ENCODE measurements at regions not wholly inside any gene's neighbourhood (a gene's known extent, or its start where the extent isn't known, plus 50 kb on each side); places are given as distances from the start of the nearest gene placed in this dataset.

DNA sequence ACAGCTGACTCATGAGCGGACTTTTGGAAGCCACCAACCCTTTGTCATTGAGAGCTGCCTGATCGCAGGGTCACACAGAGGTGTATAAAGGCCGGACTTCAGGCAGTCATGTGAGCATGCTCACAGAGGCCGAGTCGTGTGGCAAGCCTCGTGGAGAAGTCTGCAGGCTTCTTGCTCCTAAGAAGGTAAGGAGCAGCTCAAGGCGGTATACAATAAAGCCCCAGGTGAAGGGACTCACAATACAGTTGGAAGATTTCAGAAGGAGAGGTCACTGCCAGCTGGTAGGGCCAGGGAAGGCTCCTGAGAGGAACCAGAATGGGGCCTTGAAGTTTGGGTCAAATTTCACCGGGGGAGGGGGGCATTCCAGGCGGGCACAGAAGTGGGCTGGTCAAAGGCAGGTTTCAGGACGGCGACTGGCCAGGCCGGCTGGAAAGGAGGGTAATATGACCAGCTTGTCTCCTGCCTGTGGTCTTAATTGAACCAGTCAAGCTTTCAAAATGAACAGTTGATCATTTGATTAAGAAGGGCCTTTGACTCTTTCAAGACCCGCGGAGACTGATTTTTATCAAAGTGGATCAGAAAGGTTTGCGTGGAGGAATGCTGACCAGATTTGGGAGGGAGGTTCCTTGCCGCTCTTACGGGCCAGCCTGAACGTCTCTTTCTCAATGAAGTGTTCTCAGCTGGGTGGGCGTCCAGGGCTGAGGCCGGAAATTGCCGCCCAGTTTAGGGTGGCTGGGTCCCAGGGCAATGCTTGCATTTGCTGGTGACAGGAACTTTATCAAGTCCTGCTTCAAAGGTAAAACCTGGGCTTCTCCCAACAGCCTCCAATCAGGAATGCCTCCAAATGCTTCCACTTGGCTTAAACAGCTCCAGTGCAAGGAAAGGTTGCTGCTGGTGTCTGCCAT is 178.6 kb downstream of the EMX2 start:
- DNase-seq = no peak

DNA sequence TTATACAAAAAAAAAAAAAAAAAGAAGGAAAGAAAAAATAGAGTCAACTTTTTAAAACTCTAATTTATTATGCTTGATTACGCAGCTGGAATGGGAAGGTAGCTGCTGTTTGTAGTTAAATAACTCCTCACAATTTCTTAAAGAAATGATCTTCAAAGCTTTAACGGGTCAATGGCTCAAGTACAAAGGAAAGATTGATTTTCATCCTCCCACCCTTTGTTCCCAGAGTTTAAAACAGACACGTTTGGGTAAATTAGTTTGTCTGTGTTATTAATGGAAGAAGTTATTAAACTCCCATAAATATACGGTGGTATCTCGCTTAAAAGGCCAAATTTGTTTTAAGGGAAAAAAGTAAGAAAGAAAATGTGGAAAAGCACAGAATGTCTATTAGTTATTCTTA is 179.3 kb downstream of the EMX2 start:
- DNase-seq = no peak

DNA sequence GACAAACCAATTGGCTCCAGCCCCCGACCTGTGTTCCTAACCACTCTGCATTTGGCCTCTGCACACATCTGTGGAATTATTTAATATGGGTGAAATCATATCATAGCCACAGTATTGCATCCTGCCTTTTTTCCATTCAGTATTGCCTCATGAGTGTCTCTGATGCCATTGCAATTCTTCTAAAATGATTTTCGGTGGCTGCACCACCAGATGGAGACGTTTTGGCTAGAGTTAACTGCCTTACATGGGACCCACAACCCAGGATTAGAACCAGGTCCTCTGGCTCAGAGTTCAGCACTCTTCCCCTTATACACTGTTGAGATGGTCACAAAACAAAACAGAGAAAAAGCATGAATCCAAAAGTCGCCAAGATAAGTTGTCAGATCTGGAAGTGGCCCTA is 180.8 kb downstream of the EMX2 start:
- no peak for DNase-seq

DNA sequence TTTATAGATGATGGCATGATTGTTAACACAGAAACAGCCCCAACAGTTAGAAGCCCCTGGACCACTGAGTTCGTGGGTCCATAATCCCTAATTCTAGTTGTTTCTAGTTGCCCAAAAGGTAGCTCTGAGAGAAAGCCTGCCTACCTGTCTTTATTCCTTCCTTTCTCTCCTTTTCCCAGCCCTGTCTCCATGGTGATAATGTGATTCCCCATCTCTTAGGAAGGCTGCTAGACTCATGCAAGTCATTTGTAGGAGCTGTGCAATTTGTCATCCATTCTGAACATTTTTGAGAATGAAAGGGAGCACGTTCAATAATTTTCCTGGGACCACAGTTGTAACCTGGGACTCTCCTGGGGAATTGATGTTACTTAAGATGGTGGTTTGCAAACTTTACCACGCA is 183.4 kb downstream of the EMX2 start:
- no peak for DNase-seq

DNA sequence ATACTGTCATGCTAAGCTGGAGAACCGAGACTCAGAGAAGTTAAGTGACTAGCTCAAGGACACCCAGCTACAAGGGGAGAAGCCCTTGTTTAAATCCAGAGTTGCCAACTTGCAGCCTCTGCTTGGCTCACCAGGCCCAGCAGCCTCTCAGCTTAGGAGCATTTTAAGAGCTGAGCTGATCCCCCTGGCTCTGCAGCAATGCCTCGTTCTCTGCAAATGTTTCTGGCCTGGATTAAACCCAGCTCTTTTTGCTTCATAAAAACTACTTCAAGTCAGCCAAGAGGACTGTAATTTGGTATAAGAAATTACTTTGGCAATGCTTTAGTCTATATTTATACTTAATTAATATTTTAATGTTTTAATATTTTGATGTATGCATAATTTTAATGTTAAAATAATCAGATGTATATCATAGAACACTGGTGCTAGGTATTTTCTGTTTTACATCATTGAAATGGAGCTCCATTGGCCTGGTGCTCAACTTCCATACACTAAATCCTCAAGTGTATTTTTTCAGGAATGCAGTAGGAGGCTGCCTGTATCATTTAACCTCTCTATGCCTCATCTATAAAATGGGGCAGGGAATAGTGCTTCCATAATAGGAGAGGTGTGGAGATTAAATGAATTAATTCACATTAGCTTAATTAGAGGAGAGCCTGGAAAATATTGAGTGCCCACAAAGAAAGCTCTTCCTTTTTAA is 184.2 kb downstream of the EMX2 start:
- no peak for DNase-seq

DNA sequence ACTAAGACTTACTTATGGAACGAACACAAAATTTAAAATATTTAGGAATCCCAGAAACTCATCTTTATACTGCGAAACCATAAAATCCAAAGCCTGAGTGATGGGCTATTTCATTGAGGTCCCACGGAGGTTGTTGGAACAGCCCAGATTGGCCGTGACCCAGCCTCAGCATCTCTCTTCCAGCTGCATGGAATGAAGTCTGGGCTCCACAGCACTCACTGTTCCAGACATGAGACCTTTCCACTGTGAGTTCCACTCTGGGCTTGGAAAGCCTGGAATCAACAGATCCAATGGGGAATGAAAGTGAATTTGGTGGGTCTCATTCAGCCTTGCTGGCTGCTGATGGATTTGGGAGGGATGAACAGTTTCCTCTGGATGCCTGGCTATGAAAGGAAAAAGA is 184.9 kb downstream of the EMX2 start:
- DNase-seq = no peak

DNA sequence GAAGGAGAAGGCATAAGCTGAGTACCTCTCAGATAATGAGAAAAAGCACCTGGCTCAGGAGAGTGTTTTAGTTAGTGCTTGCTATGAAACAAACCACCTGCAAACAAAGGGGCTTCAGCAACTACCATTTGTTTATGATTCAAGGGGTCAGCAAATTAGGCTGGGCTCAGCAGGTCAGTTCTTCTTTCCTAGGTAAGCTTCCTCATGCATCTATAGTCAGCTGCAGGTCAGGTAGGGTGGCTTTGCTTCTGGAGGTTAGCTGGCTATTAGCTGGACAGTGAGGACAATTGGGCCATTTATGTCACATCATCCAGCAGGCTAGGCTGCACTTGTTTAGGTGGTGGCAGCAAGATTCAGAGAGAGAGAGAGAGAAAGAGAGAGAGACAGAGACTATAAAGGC is 185.5 kb downstream of the EMX2 start:
- DNase-seq = no peak

DNA sequence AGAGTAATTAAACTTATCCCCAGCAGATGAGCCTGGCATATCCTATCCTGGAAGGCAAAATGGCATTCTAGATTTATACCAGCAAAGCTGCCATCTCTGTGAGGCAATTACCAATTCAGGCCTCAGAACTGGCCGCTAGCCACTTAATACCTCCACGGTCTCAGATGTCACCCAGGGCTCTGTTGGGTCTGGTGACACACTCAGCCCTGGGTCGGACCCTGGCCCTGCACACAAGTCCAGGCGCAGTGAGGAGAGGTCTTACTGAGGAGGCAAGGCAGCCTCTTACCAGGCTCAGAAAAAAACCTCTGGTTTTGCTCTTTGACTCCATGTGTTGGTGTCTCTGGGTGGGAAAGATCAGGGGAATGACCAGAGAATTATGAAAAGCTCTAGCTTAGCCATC is 186.6 kb downstream of the EMX2 start:
- no peak for DNase-seq

DNA sequence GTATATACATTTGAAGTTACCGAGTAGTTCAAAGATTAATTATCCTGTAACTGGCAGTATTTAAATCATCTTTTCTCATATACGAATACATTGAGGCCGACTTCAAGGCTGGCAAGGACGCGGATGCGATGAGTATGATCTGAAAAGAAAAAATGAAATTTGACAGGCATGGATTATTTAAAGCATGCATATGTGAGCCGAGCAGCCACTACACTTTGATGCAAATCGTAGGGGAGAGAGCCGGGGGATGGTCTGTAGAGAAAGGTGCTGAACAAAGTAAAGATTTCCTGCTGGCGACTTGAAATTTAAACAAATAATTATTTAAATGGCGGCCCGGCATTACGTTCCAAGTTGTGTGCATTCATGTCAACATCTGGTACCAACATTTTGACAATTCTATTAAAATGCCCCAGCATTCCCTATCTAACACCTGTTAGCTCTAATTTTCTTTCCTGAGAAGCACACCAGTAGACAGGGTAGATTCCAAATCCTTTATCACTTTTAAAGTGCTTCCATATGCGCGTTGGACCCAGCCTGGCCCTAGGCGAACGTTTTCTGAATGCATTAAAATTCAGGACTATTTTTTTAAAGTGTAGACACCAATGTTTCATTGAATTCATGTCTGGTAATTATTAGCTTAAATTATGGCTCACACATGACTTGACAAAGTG is 188.7 kb downstream of the EMX2 start:
- no peak for DNase-seq

DNA sequence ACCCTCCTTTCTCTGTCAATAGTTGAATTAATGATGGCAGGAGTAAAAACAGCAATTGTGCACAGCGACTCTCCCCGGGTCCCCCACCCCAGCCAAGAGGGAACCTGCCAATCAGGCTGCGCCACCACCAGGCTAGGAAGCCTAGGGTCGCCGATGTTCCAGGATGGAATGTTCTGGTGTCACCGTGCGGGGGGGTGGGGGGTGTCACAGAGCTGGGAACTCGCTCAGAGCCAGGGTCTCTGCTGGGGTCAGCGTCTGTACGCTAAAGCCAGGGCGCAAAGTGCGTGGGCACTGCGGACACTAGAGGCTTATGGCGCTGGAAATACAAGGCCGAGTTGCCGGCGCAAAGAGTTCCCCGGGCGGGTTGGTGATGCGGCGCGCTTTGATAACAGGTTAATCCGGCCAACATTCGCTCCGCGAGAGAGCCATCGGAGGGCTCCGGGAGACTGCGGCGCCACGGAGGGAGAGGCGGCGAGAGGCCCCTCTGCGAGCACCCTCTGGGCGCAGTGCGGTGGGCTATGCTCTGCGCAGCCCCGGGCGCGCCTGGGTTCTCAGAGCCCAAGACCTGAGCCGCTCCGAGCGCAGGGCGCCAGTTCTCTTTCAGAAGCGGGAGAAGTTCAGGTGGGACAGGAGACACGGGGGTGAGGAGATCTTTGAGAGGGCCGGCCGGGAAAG is 192.3 kb downstream of the EMX2 start:
- DNase-seq = no peak

DNA sequence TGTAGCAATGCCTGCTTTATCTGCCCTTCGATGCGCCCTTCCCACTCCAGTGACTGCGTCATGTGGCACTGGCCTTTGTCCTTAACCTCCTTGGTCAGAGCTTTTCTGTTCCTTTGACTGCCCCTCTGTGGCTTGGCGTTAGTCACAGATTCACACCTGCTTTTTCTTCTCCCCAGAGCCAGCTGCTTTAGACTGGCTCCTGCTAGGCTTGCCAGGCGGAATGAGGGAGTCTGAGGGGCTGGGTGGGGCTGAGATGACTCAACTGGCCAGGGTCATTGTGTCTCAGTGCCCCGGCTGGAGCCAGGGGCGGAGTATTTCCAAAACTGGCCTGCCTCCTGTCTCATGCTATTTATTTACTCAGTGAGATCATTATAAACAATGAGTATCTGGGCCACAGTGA is 194.1 kb downstream of the EMX2 start:
- no peak for DNase-seq

DNA sequence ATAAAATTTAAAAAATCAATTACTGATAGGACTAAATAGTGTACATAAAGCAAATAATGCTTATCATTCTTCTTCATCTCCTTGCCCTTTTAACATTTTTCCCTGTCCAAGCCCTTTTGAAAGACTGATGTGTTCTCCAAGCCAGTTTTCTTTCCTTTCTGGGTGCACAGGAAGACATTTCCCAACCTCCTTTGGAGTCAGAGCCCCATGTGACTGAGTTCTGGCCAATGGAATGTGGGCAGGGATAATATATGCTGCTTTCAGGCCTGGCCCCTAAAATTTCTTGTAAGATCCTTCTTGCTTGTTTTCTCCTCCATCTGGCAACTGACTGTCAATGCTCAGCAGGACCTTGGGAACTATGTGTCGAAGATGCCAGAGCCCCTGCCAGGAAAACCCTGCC is 197.5 kb downstream of the EMX2 start:
- DNase-seq = no peak

DNA sequence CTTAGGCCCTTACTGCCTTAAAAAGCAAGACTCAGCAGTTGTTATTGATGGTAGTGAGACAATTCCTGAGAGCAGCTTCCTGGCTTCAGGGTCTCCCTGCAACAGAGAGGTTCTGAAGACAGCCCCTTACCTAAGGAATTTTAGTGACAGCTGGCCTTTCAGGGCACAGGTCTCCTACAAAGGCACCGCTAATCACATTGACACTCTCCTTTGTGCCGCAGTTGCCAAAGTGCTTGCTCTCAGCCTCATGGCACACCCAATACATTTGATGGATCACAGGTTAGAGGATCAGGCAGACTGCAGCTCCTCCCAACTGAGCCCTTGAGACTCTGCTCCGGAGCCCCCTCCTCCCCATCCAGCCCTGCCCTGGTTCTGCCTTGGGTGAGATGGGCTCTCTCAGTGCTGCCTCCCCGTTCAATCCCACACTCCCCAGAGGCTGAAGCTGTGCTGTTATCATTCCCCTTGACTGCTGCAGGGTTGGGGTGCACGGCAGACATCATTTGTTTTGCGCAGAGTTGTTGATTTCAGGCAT is 198.2 kb downstream of the EMX2 start:
- DNase-seq = no peak

DNA sequence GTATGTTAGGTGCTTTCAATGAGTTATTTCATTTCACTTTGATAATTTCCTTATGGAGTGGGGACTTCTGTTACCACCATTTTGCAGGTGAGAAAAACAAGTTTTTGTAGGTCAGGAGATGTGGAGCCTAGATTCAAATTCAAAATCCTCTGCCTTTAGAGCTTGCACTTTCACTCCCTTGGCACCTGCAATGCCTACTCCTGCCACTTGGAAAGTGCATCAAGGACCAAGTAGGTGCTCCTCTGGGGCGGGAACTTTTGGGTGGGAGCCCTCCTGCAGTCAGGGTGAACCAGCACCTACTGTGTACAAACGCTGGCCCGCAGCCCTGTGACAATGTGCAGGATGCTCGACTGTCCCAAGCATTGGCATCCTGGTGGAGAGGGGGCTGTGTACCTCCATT is 199.0 kb downstream of the EMX2 start:
- DNase-seq = no peak

DNA sequence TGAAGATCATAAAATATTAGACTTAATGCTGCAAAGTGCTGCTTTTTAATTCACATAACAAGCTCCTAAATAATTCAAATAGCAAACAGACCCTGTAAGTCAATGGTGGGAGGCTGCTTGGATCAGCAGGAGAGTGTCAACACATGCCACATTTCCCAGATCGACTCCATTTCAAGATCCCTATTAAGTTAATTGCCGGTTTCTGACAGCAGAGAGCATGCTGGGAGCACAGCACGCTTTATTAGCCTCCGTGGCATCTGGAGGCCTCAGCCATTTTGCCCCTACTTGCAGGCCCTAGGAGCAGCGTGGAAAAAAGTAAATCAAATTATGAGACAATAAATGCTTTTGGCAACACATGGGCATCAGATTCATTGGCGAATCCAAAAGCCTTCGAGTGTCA is 201.0 kb downstream of the EMX2 start:
- DNase-seq = no peak

DNA sequence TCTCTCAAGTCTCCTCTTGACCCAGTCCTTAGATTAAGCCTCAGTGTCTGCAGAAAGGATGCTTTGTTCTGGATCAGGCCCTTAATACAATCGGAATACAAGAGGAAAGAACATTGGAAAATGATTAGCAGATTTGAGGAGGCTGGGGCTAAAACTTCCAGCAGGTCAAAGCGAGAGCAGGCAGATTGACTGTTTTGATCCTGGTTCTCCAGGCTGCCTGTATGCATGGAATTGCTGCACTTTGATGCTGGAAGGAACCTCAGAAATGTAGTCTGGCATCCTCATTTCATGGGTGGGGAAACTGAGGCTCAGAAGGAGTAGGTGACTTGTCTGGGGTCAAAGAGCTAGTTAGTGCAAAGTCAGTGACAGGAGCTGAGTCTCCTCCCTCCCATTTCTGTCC is 202.8 kb downstream of the EMX2 start:
- no peak for DNase-seq

DNA sequence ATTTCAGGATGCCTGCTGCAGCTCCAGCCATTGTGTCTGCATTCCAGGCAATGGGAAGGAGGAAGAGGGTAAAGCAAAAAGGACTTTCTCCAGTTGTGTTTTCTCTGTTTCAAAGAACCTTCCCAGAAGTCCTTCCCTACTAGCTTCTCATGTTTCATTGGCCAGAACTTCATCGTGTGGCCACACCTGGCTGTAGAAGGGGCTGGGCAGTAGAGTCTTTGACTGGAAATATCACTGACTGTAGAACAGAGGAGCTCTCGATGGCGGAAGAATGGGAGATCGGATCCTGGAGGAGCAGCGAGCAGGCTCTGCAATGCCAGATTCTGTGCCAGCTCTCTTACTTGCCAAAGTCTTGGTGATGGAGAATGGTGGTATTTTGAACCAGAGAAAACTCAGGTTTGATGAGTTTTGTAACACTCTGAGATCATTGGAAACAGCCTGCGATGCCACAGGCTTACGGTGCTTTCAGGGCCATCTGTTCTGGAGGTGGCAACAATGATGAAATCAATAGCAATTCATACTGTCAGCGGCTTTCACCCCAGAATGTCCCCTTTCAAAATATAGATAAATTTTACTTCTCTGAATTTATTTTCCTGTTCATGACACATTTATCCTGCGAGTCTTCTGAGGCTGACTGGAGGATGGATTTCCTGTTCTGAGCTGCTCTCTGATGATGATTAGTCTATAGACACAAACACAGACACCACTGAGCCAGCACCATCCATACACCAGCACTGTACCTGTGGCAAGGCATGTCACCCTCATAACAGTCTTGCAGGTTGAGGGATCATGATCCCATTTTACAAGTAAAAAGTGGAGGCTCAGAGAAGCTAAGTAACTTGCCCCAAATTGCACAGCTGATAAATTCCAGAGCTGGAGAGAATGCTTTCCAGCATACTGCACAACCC is 204.2 kb downstream of the EMX2 start:
- no peak for DNase-seq

DNA sequence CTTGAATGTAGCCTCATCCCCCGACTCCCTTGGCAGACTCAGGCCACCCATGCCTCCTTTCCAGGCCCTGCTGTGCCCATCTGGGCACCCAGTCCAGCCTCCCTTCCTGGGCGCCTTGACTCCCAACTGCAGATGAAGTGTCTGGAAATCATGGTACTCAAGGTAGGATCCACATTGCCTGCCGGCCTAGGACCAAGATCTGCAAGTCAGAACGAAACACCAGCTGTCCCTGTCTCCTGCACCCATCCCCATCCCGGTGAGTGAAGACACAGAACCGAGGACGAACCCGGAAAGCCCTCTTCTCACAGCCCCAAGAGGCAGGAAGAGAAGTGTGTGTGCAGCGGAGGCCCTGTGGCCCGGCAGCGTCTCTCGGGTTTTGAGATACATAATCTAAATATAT is 205.1 kb downstream of the EMX2 start:
- DNase-seq = no peak

DNA sequence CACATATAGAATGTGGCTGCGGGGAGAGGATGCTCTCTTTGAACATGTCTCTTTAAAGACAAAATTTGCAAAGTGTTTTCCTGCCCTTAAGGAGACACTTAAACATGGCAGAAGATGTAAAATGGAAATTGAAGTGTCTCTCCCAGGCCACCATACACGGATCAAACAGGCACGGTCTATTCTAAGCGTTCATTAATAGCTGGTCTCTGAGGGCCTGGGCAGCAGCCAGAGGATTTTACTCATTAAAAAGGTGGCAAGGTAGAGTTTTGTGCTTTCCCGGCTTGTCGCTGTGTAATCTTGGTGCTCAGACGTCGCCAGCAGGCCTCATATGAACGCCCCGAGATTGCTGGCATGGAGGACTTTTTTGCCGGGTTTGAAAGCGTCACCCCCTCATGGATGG is 205.5 kb downstream of the EMX2 start:
- no peak for DNase-seq

DNA sequence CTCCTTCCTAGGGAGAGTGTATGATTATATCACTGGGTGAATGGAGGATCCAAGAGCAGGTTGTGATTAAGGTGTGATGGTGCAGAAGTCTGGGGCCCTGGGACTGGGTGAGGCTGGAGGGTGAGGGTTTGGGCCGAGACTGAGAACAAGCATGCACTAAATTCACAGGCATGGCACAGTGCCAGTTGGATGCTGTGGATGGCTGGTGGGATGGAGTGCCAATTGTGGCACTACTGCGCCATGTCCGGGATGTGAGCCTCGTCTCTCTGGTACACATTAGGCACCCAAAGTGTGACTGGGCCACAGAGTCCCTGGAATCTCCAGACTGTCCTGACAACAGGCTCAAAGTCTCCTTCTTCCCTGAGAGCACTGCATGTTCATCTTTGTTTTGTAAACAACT is 208.1 kb downstream of the EMX2 start:
- DNase-seq = no peak

DNA sequence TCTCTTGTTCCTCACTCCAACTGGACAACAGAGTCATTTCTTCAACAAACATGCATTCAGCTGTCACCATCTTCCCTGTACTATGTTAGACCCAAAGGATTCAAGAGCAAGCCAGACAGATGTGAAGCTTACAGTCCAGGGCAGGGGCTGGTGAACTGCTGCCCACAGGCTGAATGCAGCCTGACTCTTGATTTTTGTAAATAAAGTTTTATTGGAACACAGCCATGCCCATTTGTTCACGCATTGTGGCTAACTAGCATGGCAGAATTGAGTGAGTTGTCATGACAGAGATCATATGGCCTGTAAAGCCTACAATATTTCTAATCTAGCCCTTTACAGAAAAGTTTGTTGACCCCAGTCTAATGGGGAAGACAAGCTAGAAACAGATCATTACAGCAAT is 208.7 kb downstream of the EMX2 start:
- DNase-seq = no peak

DNA sequence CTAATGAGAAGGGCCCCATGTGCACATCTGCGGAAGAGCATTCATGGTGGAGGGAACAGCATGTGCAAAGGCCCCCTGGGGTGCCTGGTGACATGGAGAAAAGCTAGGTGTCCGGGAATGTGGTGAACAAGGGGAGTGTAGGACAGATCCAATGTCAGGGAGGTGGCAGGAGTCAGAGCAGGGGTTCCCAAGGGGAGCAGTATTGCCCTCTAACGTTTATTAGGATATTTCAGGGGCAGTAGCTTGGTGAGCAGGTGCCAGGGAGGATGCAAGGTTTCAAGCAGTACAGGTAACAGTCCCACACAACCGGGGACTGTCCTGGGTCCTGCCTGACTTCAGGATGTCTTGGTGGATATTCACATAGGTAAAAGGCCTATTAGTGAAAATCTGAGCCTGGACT is 209.6 kb downstream of the EMX2 start:
- DNase-seq = no peak
